Stimulated activated CD4-positive, alpha-beta T cell treated with anti-CD3 and anti-CD28 coated beads, Interleukin-4, amount 100 ng/mL, for 24 hours (primary cell): ENCODE measurements at regions not wholly inside any gene's neighbourhood (a gene's known extent, or its start where the extent isn't known, plus 50 kb on each side); places are given as distances from the start of the nearest gene placed in this dataset.
"Not testable (repeated sequence)": the region's sequence is repeated elsewhere in the genome, so short reads cannot be mapped to it uniquely, and the experiment has no call there.

Source experiments
- DNase-seq: peaks from one replicate; pipeline ENCODE4 v3.0.0-alpha.2; 2020

DNA sequence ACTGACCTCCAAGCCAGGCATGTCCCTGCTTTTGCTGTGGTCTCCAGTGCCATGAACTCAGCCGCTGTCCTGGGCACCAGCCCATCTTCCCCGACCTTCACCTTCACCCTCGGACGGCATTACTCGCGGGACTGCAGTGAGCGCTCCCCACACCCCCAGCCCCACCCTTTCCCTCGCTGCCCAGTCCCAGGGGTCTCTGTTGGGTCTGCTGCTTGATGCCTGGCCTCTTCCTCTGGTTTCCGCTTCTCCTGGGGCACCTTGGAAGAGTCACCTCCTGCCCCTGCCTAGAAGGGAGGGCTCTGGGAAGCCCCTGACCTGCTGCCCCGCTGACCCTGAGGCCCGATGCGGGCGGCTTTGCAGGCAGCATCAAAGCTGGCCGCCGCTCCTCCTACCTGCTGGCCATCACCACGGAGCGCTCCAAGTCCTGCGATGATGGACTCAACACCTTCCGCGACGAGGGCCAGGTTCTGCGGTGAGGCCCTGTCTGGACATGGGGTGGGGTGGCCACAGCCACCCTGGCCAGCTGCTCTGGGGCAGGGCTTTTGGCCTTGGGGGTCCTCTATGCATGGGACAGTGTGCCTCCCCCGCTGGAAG lies 102.3 kb downstream of the ZNF267 start:
- not testable (repeated sequence) for DNase-seq

DNA sequence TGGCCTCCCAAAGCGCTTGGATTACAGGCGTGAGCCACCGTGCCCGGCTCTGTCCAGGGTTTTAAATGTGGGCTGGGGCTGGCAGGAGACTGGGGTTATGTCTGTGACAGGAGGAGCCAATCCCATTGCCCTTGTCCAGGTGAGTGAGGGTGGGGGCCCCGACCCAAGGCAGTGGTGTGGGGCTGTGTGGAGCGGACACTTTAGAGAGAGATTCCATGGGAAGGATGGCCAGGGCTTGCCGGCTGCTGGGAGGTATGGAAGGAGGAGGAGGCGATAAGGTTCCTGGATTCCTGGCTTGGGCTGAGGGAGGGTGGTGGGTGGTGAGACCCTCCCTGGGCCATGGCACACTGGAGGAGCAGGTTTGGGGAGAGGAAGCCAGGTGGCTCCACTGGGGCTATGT lies 104.9 kb downstream of the ZNF267 start:
- DNase-seq = not testable (repeated sequence)

DNA sequence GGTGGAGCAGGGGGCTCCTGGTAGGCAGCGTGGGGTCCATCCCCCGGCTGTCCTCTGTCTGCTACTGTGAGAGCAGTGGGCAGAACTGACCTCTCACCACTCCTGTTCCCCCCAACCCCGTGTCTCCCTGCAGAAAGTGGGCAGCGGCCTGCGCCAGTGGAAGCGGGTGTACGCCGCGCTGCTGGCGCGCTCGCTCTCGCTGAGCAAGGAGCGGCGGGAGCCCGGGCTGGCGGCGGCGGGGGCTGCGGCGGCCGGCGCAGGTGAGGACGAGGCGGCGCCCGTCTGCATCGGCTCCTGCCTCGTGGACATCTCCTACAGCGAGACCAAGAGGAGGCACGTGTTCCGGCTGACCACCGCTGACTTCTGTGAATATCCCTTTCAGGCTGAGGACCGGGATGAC lies 108.1 kb downstream of the ZNF267 start:
- DNase-seq = not testable (repeated sequence)

DNA sequence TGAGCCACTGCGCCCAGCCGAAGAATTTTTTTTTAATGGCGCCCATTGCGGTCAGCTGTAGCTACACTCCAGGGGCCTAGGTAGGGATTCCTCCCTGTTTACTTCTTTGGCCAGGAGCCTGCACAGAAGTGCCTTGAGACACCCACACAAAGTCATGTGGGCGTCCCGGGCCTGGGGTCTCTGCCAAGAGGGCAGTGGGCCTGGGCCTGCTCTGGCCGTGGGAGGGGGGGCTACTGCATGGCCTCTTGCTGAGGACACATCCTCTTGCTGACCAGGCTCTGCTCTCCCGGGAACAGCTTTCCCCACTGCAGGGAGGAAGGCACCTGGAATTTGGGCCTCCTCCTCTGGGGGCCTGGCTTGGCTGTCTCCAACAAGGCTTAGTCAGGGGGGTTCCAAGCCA lies 109.4 kb downstream of the ZNF267 start:
- not testable (repeated sequence) for DNase-seq

DNA sequence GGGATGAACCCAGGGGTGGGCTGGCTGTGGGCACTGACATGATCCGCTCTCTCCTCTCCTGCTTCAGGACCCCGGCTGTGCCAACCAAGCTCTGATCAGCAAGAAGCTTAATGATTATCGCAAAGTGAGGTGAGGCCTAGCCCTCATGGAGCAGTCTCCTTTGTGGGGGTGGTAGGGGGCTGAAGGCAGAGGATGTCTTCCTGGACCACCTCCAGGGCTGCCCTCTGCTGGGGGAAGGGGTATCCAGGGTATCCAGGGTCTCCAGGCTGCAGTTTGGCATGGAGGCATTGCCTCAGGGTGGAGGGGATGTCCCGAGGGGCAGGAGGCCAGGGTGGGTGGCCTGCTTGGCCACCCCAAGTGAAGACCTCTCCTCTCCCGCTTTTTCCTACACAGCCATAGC lies 110.1 kb downstream of the ZNF267 start:
- not testable (repeated sequence) for DNase-seq

DNA sequence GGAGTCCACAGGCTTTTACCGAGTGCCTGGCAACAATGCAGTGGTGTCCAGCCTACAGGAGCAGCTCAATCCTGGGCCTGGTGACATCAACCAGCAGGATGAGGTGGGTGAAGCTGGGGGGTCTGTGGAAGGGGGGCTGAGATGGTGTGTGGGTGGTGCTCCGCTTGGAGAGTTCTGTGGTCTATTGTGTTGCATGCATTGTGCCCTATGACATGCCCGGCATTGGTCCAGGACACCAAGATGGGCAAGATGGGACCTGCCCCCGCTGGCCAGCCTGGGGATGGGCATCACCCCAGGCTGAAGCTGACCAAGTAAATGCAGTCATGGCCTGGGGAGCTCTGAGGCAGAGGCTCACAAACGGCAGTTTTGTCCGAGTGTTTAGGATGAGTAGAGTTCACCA lies 113.3 kb downstream of the ZNF267 start:
- not testable (repeated sequence) for DNase-seq

DNA sequence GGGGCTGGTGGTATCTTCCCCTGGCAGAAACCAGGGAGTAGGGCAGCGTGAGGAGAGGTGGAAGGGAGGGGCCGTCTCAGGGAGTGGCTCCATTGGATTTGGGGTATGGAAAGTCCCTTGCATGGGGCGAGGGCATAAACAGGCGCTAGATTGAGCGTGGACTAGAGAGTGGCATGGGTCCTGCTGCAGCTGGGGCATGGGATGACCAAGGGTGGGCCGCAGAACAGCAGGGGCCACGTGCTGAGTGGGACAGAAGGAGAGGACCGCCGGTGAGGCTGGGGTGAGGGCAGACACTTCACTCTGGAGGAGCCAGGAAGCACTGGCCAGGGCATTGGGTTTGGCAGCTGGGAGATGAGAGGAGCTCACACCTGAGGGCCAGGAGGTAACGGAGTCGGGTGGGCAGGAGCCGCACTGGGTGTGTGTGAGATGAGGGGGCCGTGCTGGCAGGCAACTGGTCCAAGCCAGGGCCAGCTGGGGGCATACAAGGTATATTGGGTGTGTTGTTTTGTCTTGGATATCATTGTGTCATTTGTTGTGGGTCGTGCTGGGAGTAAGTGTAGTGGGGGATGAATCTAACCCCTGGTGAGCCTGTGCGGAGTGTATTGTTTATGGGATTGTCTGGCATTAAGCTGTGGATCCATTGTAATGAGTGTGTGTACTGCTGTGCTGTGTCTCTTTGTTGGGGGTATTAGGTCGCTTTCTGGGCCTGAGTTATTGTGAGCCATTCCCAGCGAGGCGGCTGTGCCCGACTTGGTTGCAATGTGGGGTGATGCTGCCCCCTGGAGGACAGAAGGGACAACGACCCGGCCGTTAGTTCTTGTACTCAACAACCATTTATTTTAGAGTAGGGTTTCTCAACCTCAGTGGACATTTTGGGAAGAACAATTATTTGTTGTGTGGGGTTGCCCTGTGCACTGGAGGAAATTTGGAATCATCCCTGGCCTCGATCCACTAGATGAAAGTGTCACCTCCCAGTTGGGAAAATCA lies 115.3 kb downstream of the ZNF267 start:
- DNase-seq = peak; percentile 63

DNA sequence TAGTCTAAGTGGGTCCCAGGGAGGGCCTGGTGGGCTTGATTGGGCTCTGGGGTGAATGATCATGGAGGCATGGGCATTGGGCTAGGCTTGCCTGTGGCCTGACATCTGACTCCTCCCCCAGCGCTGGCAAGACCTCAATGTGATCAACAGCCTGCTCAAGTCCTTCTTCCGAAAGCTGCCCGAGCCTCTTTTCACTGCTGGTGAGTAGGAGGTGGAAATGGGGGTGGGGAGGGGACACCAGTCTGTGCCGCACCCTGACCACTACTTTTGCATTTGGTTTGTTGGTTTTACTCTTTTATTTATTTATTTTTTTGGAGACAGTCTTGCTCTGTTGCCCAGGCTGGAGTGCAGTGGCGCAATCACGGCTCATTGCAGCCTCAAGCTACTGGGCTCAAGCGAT lies 116.7 kb downstream of the ZNF267 start:
- not testable (repeated sequence) for DNase-seq

DNA sequence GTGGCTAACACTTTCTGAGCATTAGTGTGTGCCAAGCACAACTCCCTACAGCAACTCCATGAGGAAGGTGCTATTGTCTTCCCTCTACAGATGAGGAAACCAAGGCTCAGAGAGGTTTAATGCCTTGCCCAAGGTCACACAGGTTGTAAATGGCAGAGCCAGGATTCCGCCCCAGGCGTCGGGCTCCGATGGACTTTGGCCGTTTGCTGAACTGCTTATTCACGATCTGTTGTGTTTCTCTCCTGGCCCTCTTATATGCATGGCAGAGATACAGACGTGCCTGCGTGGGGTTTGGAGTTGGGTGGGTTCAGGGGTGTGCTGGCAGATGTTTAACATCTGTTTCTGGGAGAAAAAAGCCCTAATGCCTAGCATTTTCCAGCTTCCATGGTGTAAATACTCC lies 117.4 kb downstream of the ZNF267 start:
- DNase-seq = not testable (repeated sequence)

DNA sequence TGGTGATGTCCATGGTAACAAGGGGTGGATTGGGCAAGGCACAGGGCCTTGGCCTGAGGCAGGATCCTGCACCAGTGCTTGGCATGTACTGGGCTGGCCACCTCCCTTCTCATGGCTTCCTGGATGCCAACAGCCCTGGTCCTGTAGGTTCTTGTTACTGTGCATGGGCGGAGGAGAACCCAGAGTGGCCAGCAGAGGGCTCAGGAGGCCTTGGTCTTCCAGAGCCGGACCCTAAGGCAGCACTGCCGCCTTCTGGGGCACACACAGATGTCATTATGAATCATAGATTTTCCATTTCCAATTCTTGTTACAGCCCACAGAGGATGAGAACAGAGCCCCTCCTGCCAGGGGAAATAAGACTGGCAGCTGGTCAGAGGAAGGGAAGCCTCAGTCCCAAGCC lies 122.7 kb downstream of the ZNF267 start:
- DNase-seq = peak; percentile 9

DNA sequence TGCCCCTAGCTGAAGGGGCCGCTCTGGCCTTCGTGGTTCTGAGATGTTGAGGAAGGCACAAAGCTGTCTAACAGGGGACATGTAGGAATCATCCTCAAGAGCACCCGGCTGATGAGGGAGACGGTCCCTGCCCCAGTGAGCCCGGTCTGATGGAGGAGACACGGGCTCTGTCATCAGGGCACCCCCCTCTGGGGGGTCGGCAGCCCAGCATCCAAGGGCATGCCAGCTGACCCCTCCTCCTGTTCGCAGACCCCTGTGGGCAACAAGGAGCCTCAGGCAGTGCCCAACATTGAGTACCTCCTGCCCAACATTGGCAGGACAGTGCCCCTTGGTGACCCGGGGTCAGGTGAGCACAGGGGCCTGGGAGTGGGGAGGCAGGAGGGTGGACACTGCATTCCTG lies 128.9 kb downstream of the ZNF267 start:
- DNase-seq = not testable (repeated sequence)

DNA sequence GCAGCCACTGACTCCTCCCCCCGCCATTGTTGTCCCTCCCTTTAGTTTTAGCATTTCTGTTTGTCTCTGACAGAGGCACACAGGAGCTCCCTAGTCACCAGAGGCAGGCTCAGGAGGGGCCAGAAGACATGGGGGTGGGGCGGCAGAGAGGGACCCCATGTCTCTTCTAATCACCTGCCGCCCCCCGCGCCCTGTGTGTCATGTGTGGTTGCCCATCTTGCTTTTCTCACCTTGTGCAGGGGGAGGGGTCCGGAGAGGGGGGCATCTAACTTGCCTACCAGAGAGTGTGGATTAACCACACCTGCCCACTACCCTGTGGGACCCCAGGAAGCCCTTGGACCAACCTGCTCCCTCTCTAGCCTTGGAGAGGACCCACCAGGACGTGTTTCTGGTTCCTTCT lies 130.2 kb downstream of the ZNF267 start:
- DNase-seq = not testable (repeated sequence)

DNA sequence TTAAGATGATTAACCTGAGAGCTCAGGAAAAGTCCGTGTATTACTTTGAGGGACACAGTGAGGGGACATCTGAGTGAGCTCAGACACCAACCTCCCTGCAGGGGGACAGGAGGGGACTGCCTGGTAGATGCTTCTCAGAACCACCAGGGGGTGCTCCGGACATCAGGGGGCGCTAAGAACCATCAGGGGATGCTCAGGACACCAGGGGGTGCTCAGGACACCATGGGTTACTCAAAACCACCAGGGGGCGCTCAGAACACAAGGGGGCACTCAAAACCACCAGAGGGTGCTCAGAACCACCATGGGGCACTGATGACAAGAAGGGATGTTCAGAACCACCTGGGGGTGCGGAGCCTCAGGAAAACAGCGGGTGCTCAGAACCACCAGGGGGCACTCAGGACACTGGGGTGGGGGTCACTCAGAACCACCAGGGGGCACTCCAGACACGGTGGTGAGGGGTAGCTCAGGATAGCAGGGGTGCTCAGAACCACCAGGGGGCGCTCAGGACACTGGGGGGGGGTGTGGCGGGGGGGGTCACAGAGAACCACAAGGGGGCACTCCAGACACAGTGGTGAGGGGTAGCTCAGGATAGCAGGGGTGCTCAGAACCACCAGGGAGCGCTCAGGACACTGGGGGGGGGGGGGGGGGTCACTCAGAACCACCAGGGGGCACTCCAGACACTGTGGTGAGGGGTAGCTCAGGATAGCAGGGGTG lies 165.3 kb downstream of the ZNF267 start:
- not testable (repeated sequence) for DNase-seq

DNA sequence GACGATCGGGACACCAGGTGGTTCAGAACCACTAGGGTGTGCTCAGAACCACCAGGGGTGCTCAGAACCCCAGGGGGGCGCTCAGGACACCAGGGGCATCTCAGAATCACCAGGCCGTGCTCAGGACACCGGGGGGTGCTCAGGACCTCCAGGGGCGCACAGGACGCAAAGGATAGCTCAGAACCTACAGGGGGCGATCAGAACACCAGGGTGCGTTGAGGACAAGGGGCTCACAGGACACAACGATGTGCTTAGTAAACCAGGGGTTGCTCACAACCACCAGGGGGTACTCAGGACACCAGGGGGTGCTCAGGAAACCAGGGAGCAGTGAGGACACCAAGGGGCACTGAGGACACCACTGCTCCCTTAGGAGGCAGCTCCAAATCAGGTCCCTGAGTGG lies 166.3 kb downstream of the ZNF267 start:
- DNase-seq = not testable (repeated sequence)

DNA sequence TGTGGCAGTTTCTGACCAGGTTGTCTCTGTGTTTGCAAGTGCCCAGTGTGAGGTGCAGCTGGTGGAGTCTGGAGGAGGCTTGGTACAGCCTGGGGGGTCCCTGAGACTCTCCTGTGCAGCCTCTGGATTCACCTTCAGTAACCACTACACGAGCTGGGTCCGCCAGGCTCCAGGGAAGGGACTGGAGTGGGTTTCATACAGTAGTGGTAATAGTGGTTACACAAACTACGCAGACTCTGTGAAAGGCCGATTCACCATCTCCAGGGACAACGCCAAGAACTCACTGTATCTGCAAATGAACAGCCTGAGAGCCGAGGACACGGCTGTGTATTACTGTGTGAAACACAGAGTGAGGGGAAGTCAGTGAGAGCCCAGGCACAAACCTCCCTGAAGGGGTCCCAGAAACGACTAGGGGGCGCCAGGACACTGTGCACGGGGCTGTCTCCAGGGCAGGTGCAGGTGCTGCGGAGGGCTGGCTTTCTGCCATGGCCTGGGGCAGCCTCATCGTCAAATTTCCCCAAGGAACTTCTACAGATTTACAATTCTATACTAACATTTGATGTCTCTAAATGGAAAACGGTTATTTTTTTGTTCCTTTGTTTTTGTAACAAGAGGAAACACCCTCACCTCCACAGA lies 187.0 kb upstream of the TP53TG3D start:
- DNase-seq = peak; percentile 47

DNA sequence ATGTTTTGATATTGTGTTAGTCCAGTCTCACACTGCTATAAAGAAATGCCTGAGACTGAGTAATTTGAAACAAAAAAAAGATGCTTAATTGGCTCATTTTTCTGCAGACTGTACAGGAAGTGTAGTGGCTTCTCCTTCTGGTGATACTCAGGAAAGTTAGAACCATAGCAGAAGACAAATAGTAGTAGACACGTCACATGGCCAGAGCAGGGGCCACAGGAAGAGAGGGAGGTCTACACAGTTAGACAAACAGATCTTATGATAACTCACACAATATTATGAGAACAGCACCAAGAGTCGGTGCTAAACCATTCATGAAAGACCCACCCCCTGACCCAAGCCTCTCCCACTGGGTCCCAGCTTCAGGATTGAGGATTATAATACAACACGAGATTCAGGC lies 181.5 kb upstream of the TP53TG3D start:
- DNase-seq = not testable (repeated sequence)

DNA sequence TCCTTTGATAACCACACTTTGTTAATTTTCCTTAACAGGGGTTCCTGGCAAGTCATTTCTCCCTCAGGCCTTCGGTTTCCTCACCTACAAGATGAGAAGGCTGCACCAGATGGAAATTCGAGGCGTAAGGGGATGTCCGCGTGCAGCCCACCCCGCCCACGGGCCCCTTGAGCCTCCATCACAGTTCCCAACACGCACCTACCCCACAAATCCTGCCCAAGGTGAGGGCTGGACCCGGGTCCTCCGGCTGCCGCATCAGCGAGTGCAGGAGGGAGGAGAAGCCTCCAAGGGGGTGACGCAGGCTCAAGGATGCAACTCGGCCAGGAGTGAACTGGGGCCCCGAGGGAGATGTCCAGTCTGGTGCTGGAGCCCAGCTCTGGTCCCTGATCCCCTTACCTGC lies 169.2 kb upstream of the TP53TG3D start:
- DNase-seq = not testable (repeated sequence)

DNA sequence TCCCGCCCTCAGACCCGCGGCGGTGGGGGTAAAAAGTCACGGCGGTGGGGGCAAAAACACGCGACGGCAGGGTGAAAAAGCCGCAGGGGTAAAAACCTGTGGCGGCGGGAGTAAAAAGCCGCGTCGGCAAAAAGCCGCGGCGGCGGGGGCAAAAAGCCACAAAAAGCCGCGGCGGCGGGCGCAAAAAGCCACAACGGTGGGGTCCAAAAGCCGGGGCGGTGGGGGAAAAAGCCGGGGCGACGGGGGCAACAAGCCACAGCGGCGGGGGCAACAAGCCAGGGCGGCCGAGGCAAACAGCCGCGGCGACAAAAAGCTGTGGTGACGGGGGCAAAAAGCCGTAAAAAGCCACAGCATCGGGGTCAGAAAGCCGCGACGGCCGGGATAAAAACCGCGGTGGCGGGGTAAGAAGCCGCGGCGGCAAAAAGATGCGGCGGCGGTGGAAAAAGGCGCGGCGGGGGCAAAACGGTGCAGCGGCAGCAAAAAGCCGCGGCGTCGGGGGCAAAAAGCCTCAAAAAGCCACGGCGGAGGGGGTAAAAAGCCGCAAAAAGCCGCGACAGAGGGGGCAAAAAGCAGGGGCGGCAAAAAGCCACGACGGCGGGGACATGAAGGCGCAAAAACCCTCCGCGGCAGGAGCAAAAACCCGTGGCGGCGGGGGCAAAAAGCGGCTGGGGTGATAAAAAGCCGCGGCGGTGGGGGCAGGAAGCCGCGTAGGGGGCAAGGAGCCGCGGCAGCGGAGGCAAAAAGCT lies 168.3 kb upstream of the TP53TG3D start:
- DNase-seq = not testable (repeated sequence)

DNA sequence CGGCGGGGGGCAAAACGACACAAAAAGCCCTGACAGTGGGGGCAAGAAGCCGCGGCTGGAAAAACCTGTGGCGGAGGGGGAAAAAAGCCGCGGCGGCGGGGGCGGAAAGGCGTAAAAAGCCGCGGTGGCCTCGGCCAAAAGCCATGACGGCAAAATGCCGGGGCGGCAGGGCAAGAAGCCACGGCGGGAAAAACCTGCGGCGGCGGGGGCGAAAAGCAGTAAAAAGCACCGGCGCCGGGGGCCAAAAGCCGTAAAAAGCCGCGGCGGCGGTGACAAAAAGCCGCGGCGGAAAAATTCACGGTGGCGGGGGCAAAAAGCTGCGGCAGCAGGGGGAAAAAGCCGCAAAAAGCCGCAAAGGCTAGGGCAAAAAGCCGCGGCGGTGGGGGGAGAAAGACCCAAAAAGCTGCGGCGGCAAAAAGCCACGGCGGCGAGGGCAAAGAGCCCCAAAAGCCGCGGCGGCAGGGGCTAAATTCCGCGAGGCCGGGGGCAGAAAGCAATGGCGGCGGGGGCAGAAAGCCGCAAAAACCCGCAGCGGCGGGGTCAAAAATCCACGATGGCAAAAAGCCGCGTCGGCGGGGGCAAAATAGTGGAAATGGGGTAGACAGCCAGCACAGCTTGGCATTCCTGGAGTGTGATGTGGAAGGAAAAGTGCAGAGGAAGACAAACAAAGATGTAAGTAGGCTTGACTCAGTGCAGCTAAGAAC lies 167.5 kb upstream of the TP53TG3D start:
- DNase-seq = peak; percentile 55

DNA sequence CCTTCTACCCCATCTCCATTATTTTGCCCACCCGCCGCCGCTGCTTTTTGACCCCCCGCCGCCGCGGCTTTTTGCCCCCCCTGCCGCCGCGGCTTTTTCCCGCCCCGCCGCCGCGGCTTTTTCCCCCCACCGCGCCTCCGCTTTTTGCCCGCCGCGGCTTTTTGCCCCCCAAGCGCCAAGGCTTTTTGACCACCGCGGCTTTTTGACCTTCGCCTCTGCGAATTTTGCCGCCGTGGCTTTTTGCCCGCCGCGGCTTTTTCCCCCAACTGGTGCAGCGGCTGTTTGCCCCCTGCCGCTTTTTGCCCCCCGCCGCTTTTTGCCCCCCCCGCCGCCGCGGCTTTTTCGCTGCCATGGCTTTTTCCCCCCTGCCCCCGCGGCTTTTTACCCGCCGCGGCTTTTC lies 137.5 kb upstream of the TP53TG3D start:
- DNase-seq = not testable (repeated sequence)

DNA sequence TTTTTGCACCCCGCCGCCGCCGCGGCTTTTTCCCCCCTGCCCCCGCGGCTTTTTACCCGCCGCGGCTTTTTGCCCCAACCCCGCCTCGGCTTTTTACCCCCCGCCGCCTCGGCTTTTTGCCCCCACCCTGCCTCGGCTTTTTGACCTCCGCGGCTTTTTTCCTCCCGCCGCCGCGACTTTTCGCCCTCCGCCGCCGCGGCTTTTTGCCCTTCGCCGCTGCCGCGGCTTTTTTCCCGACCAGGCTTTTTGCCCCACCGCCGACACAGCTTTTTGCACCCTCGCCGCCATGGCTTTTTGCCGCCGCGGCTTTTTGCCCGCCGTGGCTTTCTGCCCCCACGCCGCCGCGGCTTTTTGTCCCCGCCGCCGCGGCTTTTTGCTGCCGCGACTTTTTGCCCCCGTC lies 137.0 kb upstream of the TP53TG3D start:
- DNase-seq = no peak

DNA sequence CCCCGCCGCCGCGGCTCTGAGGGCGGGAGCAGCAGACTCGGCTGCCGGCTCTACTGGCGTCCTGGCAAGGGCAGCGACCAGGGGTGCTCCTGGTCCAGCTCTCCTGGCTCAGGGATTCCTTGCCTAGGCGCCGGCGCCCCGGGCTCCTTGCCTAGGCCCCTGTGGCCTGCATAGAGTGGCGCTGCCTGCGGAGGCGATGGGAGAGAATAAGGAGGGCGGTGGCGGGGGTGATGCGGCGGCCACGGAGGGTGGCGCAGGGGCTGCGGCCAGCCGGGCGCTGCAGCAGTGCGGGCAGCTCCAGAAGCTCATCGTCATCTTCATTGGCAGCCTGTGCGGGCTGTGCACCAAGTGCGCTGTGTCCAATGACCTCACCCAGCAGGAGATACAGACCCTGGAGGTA lies 136.6 kb upstream of the TP53TG3D start:
- DNase-seq = not testable (repeated sequence)
